Progenitor cell of endocrine pancreas (in vitro differentiated cells): ENCODE measurements at regions not wholly inside any gene's neighbourhood (a gene's known extent, or its start where the extent isn't known, plus 50 kb on each side); places are given as distances from the start of the nearest gene placed in this dataset.
"Not testable (repeated sequence)": the region's sequence is repeated elsewhere in the genome, so short reads cannot be mapped to it uniquely, and the experiment has no call there.

ENCODE experiments used
- DNase-seq: peaks from one replicate; pipeline ENCODE4 v3.0.0; 2021; ENCODE audit warnings: low spot score; ENCODE audit not compliant: unreplicated experiment
- H3K27ac Mint-ChIP-seq: 2 replicates; pipeline ENCODE4 v1.8.0; 2021; ENCODE audit warnings: mild to moderate bottlenecking, moderate library complexity, mixed read lengths
- H3K27me3 Mint-ChIP-seq: 2 replicates; pipeline ENCODE4 v1.8.0; 2021; ENCODE audit warnings: mixed read lengths
- H3K36me3 Mint-ChIP-seq: 2 replicates; pipeline ENCODE4 v1.8.0; 2022; ENCODE audit warnings: mixed read lengths; ENCODE audit not compliant: insufficient read depth
- H3K4me1 Mint-ChIP-seq: 2 replicates; pipeline ENCODE4 v1.8.0; 2021; ENCODE audit warnings: low read depth, mixed read lengths
- H3K4me3 Mint-ChIP-seq: 2 replicates; pipeline ENCODE4 v1.8.0; 2021; ENCODE audit warnings: low read depth, mild to moderate bottlenecking, moderate library complexity, mixed read lengths
- H3K9me3 Mint-ChIP-seq: 2 replicates; pipeline ENCODE4 v1.8.0; 2021; ENCODE audit warnings: low read depth, mixed read lengths
- CTCF ChIP-seq: fragments of 200-600 bp; sonication (generic); IDR thresholded peaks from one replicate; pipeline ENCODE4 v1.5.0; 2021; ENCODE audit warnings: antibody characterized with exemption, mild to moderate bottlenecking; ENCODE audit not compliant: unreplicated experiment

GRCh38 chr15:22265056-22265945 is 185.0 kb downstream of the OR4M2 start:
- Mint-ChIP-seq H3K27me3 (no peaks in the 10 kb centered on the region), H3K27ac (no peak overlapping the region), H3K4me1 (no peaks in the 10 kb centered on the region), H3K36me3 (no peaks in the 10 kb centered on the region), H3K4me3 (no peak overlapping the region), H3K9me3 (peaks cover 15% of the 10 kb centered on the region)
- no peak for TF ChIP-seq CTCF
- no peak for DNase-seq

- Mint-ChIP-seq H3K36me3 (peaks cover 1% of the 10 kb centered on the region), H3K9me3 (peaks cover 14% of the 10 kb centered on the region), H3K27me3 (no peaks in the 10 kb centered on the region), H3K4me1 (no peaks in the 10 kb centered on the region), H3K27ac (no peak overlapping the region), H3K4me3 (no peak overlapping the region)
- no peak for TF ChIP-seq CTCF
- no peak for DNase-seq
Measured at GRCh38 chr15:22265970-22266369, 185.6 kb downstream of the OR4M2 start.

- no peak for TF ChIP-seq CTCF
- peaks cover 11% of the 10 kb centered on the region for H3K9me3 Mint-ChIP-seq
- H3K27me3 Mint-ChIP-seq, result no peaks in the 10 kb centered on the region
- no peaks in the 10 kb centered on the region for H3K4me1 Mint-ChIP-seq
- no peak overlapping the region for H3K4me3 Mint-ChIP-seq
- peaks cover 2% of the 10 kb centered on the region for H3K36me3 Mint-ChIP-seq
- no peak overlapping the region for H3K27ac Mint-ChIP-seq
- no peak for DNase-seq
Measured at GRCh38 chr15:22267761-22268160, 187.4 kb downstream of the OR4M2 start.

DNA sequence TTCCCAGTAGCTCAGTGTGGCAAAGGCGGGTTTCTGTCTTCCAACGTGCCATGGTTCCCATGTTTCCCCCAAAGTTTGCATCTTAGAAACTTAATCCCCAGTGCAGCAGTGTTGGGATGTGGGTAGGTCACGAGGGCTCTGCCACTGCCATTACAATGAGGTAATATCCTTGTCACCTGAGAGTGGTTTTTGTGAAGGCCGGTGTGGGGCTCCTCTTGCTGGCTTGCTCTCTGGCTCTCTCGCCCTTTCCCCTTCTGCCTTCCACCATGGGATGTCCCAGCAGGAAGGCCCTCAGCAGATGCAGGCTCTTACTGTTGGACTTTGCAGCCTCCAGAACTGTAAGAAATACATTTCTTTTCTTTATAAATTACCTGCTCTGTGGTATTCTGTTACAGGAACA is 187.9 kb downstream of the OR4M2 start:
- not testable (repeated sequence) for DNase-seq, H3K27ac Mint-ChIP-seq, H3K36me3 Mint-ChIP-seq, H3K4me3 Mint-ChIP-seq, H3K27me3 Mint-ChIP-seq, H3K4me1 Mint-ChIP-seq
- peaks cover 11% of the 10 kb centered on the region for H3K9me3 Mint-ChIP-seq

DNA sequence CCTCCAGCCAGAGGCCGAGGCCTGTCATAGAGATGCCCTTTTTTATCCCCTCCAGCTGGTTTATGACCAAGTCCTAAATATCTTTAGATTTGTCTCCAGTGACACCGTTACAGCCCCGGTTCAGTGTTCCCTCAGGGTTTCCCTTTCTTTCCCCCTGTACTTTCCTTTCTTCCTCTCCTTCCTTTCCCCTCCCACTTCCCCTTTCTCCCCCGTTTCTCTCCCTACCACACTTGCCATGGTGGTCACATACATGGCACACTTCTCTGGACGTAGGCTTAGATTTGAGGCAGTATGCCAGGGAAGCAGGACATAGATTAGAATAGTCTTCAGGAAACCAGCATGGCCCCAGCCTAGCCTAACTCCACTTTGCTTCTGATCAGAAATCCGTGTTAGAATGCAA is 188.3 kb downstream of the OR4M2 start:
- not testable (repeated sequence) for H3K4me3 Mint-ChIP-seq, H3K27me3 Mint-ChIP-seq
- H3K9me3 Mint-ChIP-seq, result peaks cover 11% of the 10 kb centered on the region

GRCh38 chr15:22272286-22273160 is 186.2 kb upstream of the GOLGA6L22 start:
- H3K4me3 Mint-ChIP-seq, DNase-seq, H3K9me3 Mint-ChIP-seq, H3K27me3 Mint-ChIP-seq, H3K36me3 Mint-ChIP-seq, H3K27ac Mint-ChIP-seq, H3K4me1 Mint-ChIP-seq: not testable (repeated sequence)

More for the DNA sequence above, 188.3 kb downstream of the OR4M2 start:
- H3K4me1 Mint-ChIP-seq, H3K36me3 Mint-ChIP-seq, DNase-seq, H3K27ac Mint-ChIP-seq: not testable (repeated sequence)

GRCh38 chr15:22273185-22273584 is 185.5 kb upstream of the GOLGA6L22 start:
- H3K27me3 Mint-ChIP-seq, H3K27ac Mint-ChIP-seq, H3K4me3 Mint-ChIP-seq, H3K36me3 Mint-ChIP-seq, DNase-seq, H3K9me3 Mint-ChIP-seq, H3K4me1 Mint-ChIP-seq: not testable (repeated sequence)

GRCh38 chr15:22274376-22274775 is 184.3 kb upstream of the GOLGA6L22 start:
- not testable (repeated sequence) for H3K27ac Mint-ChIP-seq, H3K4me1 Mint-ChIP-seq, H3K4me3 Mint-ChIP-seq, H3K36me3 Mint-ChIP-seq, DNase-seq, H3K9me3 Mint-ChIP-seq, H3K27me3 Mint-ChIP-seq

- not testable (repeated sequence) for H3K4me3 Mint-ChIP-seq, H3K27me3 Mint-ChIP-seq, H3K27ac Mint-ChIP-seq, H3K4me1 Mint-ChIP-seq, DNase-seq, H3K36me3 Mint-ChIP-seq
- peaks cover 30% of the 10 kb centered on the region for H3K9me3 Mint-ChIP-seq
Measured at GRCh38 chr15:22280770-22281169, 177.9 kb upstream of the GOLGA6L22 start.
